ENCODE measurements at regions not wholly inside any gene's neighbourhood (a gene's known extent, or its start where the extent isn't known, plus 50 kb on each side); places are given as distances from the start of the nearest gene placed in this dataset.

DNA sequence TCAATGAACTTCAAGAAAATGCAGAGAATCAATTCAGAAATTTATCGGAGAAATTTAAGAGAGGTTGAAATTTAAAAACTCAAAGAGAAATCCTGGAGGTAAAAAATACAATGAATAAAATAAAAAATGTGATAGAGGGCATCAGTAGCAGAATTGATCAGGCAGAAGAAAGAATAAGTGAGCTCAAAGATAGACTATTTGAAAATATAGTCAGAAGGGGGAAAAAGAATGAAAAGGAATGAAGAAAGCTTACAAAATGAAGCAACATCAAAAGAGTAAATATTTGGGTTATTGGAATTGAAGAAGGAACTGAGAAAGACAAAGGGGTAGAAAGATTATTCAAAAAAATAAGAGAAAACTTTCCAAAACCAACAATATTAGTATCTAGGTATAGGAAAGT lies 291.4 kb downstream of the SH2D4B start:
- TF ChIP-seq, protein P1, sequence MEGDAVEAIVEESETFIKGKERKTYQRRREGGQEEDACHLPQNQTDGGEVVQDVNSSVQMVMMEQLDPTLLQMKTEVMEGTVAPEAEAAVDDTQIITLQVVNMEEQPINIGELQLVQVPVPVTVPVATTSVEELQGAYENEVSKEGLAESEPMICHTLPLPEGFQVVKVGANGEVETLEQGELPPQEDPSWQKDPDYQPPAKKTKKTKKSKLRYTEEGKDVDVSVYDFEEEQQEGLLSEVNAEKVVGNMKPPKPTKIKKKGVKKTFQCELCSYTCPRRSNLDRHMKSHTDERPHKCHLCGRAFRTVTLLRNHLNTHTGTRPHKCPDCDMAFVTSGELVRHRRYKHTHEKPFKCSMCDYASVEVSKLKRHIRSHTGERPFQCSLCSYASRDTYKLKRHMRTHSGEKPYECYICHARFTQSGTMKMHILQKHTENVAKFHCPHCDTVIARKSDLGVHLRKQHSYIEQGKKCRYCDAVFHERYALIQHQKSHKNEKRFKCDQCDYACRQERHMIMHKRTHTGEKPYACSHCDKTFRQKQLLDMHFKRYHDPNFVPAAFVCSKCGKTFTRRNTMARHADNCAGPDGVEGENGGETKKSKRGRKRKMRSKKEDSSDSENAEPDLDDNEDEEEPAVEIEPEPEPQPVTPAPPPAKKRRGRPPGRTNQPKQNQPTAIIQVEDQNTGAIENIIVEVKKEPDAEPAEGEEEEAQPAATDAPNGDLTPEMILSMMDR (IDR thresholded peaks at IDR 0.05): no peak
- TF ChIP-seq POLR2A (IDR thresholded peaks at IDR 0.05): no peak
